ENCODE measurements at regions not wholly inside any gene's neighbourhood (a gene's known extent, or its start where the extent isn't known, plus 50 kb on each side); places are given as distances from the start of the nearest gene placed in this dataset.

DNA sequence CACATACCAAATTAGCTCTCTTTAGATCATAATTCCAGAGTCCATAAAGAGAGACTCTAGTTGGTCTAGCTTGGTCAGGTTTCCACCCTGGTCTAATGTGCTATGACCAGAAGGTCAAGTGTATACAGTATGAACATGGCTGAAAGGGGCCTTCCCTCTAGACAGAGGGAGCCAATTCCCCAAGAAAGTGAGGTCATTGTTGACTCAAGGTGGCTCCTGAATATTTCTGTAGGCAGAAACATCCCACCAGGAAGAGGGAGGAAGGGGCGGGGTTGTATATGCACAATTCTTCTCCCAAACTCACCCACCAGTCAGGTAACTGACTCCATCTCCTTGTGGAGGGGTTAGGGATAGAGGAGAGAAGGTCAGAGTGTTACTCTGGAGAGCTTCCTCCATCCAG, 281.8 kb upstream of the PLET1 start:
- H3K36me3 ChIP-seq (ENCODE audit: insufficient read depth) = no peaks in the 10 kb centered on the region

DNA sequence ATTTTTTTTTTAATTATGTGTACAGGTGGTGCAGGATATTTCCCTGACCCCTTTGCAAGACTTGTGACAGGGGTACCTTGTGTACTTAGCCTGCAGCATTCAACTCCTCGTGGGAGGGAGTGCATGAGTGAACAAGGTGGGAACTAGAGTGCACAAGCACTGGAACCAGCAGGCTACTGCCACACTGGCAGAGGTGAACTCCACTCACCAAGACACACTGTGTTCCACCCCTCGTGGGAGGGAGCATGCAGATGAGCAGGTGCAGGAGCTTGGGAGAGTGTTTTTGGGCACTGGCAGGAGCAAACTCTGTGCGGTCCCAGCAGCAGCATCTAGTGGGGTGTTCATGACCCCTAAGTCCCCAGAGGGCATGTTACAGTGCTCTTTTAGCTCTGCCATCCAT, 282.7 kb upstream of the PLET1 start:
- no peaks in the 10 kb centered on the region for H3K36me3 ChIP-seq (ENCODE audit: insufficient read depth)
- TF ChIP-seq, protein P1, sequence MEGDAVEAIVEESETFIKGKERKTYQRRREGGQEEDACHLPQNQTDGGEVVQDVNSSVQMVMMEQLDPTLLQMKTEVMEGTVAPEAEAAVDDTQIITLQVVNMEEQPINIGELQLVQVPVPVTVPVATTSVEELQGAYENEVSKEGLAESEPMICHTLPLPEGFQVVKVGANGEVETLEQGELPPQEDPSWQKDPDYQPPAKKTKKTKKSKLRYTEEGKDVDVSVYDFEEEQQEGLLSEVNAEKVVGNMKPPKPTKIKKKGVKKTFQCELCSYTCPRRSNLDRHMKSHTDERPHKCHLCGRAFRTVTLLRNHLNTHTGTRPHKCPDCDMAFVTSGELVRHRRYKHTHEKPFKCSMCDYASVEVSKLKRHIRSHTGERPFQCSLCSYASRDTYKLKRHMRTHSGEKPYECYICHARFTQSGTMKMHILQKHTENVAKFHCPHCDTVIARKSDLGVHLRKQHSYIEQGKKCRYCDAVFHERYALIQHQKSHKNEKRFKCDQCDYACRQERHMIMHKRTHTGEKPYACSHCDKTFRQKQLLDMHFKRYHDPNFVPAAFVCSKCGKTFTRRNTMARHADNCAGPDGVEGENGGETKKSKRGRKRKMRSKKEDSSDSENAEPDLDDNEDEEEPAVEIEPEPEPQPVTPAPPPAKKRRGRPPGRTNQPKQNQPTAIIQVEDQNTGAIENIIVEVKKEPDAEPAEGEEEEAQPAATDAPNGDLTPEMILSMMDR (conservative IDR thresholded peaks at IDR 0.05; ENCODE audit: low read depth, low read length) = no peak
- H3K9ac ChIP-seq = no peak overlapping the region
- H3K27me3 ChIP-seq (ENCODE audit: insufficient read depth, low read depth) = no peaks in the 10 kb centered on the region
- H3K4me3 ChIP-seq (IDR thresholded peaks at IDR 0.05; ENCODE audit: insufficient read depth, low read depth, low read length) = no peak overlapping the region
- H3K4me2 ChIP-seq = no peak overlapping the region
- no peaks in the 10 kb centered on the region for H4K20me1 ChIP-seq (ENCODE audit: insufficient read depth)
- no peaks in the 10 kb centered on the region for H3K4me1 ChIP-seq (ENCODE audit: low read depth, poor library complexity, severe bottlenecking)
- H2AFZ ChIP-seq (ENCODE audit: low read depth) = no peak overlapping the region
- H3K27ac ChIP-seq = no peak overlapping the region
- H3K79me2 ChIP-seq (ENCODE audit: insufficient read depth, low read depth) = no peaks in the 10 kb centered on the region

More for the DNA sequence above, 281.8 kb upstream of the PLET1 start:
- no peak overlapping the region for H3K27ac ChIP-seq
- no peak overlapping the region for H3K9ac ChIP-seq
- TF ChIP-seq, protein P1 (conservative IDR thresholded peaks at IDR 0.05; ENCODE audit: low read depth, low read length) = no peak
- H3K4me2 ChIP-seq = no peak overlapping the region
- H3K27me3 ChIP-seq (ENCODE audit: insufficient read depth, low read depth) = no peaks in the 10 kb centered on the region
- H4K20me1 ChIP-seq (ENCODE audit: insufficient read depth) = no peaks in the 10 kb centered on the region
- H2AFZ ChIP-seq (ENCODE audit: low read depth) = no peak overlapping the region
- no peaks in the 10 kb centered on the region for H3K79me2 ChIP-seq (ENCODE audit: insufficient read depth, low read depth)
- H3K4me1 ChIP-seq (ENCODE audit: low read depth, poor library complexity, severe bottlenecking) = no peaks in the 10 kb centered on the region
- H3K4me3 ChIP-seq (IDR thresholded peaks at IDR 0.05; ENCODE audit: insufficient read depth, low read depth, low read length) = no peak overlapping the region

DNA sequence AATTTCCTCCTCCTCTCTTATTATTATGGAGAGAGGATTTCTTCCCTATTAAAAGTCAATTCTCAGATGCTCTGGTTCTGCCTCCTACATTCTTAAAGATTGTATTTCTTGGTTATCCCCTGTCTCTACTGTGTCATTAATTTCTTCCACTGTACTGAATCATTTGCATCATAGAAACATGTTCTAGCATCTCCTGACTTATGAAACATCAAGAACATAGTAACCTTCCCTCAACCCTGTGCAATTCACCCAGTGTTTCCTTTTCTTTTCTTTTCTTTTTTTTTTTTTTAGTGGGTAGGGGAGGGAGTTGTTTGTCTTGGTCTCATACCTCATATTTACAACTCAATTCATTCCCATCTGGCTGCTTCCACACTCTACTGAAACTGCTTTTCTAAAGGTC, 288.0 kb upstream of the PLET1 start:
- no peak overlapping the region for H3K27ac ChIP-seq
- H3K79me2 ChIP-seq (ENCODE audit: insufficient read depth, low read depth) = no peaks in the 10 kb centered on the region
- H4K20me1 ChIP-seq (ENCODE audit: insufficient read depth) = no peaks in the 10 kb centered on the region
- no peak overlapping the region for H2AFZ ChIP-seq (ENCODE audit: low read depth)
- H3K27me3 ChIP-seq (ENCODE audit: insufficient read depth, low read depth) = no peaks in the 10 kb centered on the region
- H3K36me3 ChIP-seq (ENCODE audit: insufficient read depth) = no peaks in the 10 kb centered on the region
- TF ChIP-seq, protein P1 (conservative IDR thresholded peaks at IDR 0.05; ENCODE audit: low read depth, low read length) = no peak
- H3K4me2 ChIP-seq = no peak overlapping the region
- peaks cover 5% of the 10 kb centered on the region for H3K4me1 ChIP-seq (ENCODE audit: low read depth, poor library complexity, severe bottlenecking)
- H3K9ac ChIP-seq = no peak overlapping the region
- H3K4me3 ChIP-seq (IDR thresholded peaks at IDR 0.05; ENCODE audit: insufficient read depth, low read depth, low read length) = no peak overlapping the region

DNA sequence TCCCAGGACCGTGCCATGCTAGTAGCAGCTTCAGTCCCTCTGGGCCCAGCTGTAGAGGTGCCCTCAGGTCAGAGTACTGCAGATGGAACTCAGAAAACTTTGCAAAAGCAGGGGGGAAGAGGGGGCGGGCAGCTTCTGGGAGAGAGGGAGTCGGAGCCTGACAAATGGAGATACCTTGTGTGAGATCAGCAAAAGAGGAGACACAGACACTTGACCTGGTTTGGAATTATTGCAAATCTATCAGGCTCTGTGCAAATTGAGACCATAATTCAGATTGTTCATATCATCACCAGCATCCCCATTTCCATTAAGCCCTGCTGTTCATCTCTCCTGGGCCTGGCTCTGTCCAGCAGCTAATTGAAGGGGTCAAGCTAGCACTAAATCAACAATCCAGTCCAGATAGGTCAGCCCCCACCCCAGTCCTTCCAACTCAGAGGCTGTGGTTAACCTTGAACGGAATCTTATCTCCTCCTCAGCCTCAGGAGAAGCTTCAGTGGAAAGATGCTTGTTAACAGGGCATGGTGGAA, 292.6 kb upstream of the PLET1 start:
- Histone ChIP-seq H2AFZ (ENCODE audit: low read depth) (no peak overlapping the region), H4K20me1 (ENCODE audit: insufficient read depth) (no peaks in the 10 kb centered on the region), H3K36me3 (ENCODE audit: insufficient read depth) (no peaks in the 10 kb centered on the region), H3K27me3 (ENCODE audit: insufficient read depth, low read depth) (no peaks in the 10 kb centered on the region), H3K4me3 (IDR thresholded peaks at IDR 0.05; ENCODE audit: insufficient read depth, low read depth, low read length) (no peak overlapping the region), H3K79me2 (ENCODE audit: insufficient read depth, low read depth) (no peaks in the 10 kb centered on the region), H3K4me1 (ENCODE audit: low read depth, poor library complexity, severe bottlenecking) (peaks cover 5% of the 10 kb centered on the region), H3K9ac (no peak overlapping the region), H3K27ac (no peak overlapping the region), H3K4me2 (no peak overlapping the region)
- TF ChIP-seq, protein P1 (conservative IDR thresholded peaks at IDR 0.05; ENCODE audit: low read depth, low read length) = no peak
